C4-2B (cell line): ENCODE measurements at regions not wholly inside any gene's neighbourhood (a gene's known extent, or its start where the extent isn't known, plus 50 kb on each side); places are given as distances from the start of the nearest gene placed in this dataset.

ENCODE experiments used
- CTCF ChIP-seq: fragments of 450-650 bp; conservative IDR thresholded peaks from 2 replicates; pipeline ENCODE4 v1.5.1; 2017; ENCODE audit warnings: mild to moderate bottlenecking
- ZFX ChIP-seq: fragments of 450-650 bp; IDR thresholded peaks from 2 replicates; pipeline ENCODE4 v1.6.1; 2017

- no peak for TF ChIP-seq CTCF
- no peak for TF ChIP-seq ZFX
Observed at GRCh38 chr12:87728931-87729593, 300.1 kb downstream of the C12orf50 start.
